GM04503 (cell line): ENCODE measurements at regions not wholly inside any gene's neighbourhood (a gene's known extent, or its start where the extent isn't known, plus 50 kb on each side); places are given as distances from the start of the nearest gene placed in this dataset.
"Not testable (repeated sequence)": the region's sequence is repeated elsewhere in the genome, so short reads cannot be mapped to it uniquely, and the experiment has no call there.

Source experiments
- DNase-seq: peaks from one replicate; pipeline ENCODE4 v3.0.0-alpha.2; 2012; ENCODE audit warnings: low read depth

DNA sequence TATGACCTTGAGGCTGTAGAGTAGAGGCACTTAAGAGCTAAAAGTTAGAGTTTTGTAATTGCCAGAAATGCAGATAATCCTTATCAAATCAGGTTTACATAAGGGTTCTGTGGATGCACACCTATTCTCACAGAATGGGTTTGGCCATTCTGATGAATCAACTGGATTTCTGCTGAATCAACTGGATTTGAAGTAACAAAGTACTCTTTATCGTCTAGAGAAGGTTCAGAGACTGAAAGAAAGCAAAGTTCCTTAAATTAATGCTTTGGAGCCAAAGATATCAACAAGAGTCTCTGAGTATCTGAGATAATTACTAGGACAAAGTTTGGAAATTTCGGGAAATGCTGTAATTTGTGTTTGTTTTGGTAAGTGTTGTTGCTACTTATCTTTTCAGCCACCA is 669.6 kb upstream of the ZNF608 start:
- no peak for DNase-seq

- no peak for DNase-seq
Observed at GRCh38 chr5:125421006-125421405, 674.6 kb upstream of the ZNF608 start.

DNA sequence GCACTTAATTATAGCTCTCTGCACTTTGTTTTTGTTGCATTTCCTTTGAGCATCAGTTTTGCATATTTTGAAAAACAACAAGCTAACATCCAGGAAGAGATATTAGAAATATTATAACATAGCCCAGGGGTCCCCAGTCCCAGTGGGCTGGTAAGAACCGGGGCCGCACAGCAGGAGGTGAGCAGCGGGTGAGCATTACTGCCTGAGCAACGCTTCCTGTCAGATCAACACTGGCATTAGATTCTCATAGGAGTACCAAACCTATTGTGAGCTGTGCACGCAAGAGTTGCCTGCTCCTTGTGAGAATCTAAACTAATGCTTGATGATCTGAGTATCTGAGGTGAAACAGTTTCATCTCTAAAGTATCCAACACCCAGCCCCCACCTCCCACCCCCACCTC is 675.9 kb upstream of the ZNF608 start:
- no peak for DNase-seq

DNA sequence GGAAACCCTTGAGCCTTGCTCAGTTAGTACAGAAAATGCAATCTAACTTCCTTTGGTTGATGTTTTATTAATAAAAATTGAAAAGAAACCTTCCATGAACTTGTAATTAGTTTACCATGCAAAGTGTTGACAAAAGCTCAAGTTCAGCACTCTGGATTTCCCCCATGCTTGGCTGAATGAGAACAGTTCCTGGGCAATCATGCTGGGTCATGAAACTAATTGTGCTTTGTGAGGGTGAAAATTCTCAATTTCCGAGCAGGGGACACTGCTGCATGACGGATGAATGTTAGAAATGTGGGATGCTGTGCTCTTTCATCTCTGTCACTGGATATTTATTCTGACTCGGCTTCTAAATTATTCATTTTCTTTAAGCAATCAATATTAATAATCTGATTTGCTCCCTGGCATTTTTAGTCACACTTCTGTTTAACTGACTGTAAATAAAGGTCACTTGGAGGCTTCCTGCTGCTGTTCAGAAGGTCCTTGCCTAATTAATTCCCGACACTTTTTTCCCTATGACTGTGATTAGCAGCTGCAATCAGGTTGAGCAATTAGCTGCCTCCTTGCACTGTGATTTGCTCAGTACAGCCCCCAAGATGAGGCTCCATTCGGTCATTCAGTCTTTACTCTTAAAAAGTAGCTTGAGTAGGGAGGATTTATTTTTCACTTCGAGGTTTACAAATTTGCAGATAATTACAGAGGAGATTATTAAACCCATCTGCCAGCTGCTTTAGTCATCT is 678.1 kb upstream of the ZNF608 start:
- no peak for DNase-seq

- DNase-seq = no peak
Observed at GRCh38 chr5:125429498-125429897, 683.1 kb upstream of the ZNF608 start.

- no peak for DNase-seq
Observed at GRCh38 chr5:125433457-125433856, 687.0 kb upstream of the ZNF608 start.

GRCh38 chr5:125439243-125439642 is 692.8 kb upstream of the ZNF608 start:
- no peak for DNase-seq

GRCh38 chr5:125440905-125441304 is 694.5 kb upstream of the ZNF608 start:
- DNase-seq = no peak

- no peak for DNase-seq
Observed at GRCh38 chr5:125446986-125447385, 700.5 kb upstream of the ZNF608 start.

GRCh38 chr5:125450771-125451170 is 704.3 kb upstream of the ZNF608 start:
- no peak for DNase-seq

- DNase-seq = no peak
Observed at GRCh38 chr5:125451622-125452021, 705.2 kb upstream of the ZNF608 start.

- no peak for DNase-seq
Observed at GRCh38 chr5:125452991-125453390, 706.6 kb upstream of the ZNF608 start.

GRCh38 chr5:125455041-125455440 is 708.6 kb upstream of the ZNF608 start:
- DNase-seq = no peak

DNA sequence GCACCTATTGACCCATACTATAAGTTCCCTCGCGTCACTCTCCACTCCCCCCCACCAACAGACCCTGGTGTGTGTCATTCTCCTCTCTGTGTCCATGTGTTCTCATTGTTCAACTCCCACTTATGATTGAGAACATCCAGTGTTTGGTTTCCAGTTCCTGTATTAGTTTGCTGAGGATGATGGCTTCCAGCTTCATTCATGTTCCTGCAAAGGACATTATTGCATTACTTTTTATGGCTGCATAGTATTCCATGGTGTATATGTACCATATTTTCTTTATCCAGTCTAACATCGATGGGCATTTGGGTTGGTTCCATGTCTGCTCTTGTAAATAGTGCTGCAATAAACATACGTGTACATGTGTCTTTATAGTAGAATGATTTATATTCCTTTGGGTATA is 709.6 kb upstream of the ZNF608 start:
- DNase-seq = not testable (repeated sequence)

DNA sequence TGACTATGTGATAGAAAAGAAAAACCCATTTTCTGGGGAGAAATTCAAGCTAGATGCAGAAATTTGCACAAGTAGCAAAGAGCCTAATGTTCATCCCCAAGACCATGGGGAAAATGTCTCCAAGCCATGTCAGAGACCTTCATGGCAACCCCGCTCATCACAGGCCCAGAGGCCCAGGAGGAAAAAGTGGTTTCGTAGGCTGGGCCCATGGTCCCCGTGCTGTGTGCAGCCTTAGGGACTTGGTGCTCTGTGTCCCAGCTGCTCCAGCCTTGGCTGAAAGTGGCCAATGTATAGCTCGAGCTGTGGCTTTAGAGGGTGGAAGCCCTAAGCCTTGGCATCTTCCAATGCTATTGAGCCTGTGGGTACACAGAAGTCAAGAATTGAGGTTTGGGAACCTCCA is 711.2 kb upstream of the ZNF608 start:
- DNase-seq = no peak

DNA sequence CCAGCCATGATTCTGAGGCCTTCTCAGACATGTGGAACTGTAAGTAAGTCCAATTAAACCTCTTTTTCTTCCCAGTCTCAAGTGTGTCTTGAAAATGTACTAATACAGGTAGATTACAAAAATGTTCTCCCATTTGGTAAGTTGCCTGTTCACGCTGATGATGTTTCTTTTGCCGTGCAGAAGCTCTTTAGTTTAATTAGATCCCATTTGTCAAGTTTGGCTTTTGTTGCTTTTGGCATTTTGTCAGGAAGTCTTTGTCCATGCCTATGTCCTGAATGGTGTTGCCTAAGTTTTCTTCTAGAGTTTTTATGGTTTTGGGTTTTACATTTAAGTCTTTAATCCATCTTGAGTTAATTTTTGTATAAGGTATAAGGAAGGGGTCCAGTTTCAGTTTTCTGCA is 712.5 kb upstream of the ZNF608 start:
- not testable (repeated sequence) for DNase-seq

DNA sequence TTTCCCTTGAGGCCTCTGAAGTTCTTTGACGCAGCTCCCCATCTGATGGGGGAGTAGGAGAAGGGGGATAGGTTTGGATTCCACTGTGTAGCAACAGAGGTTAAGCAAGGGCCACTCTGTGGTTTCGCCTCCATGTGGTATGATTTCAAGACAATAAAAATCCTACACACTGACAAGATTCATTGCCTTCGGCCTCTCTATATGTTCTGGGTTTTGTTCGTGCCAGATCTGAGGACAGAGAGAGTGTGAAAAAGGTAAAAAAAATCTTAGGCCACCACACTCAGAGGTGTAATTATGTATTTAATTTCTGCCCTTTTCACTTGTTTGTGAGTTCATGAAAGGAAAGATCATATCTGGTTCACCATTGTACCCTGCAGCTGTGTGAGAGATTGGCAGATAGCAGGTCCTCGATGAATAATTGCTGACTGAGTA is 715.2 kb upstream of the ZNF608 start:
- no peak for DNase-seq

GRCh38 chr5:125463466-125464092 is 717.1 kb upstream of the ZNF608 start:
- no peak for DNase-seq

GRCh38 chr5:125464847-125465432 is 718.5 kb upstream of the ZNF608 start:
- no peak for DNase-seq

DNA sequence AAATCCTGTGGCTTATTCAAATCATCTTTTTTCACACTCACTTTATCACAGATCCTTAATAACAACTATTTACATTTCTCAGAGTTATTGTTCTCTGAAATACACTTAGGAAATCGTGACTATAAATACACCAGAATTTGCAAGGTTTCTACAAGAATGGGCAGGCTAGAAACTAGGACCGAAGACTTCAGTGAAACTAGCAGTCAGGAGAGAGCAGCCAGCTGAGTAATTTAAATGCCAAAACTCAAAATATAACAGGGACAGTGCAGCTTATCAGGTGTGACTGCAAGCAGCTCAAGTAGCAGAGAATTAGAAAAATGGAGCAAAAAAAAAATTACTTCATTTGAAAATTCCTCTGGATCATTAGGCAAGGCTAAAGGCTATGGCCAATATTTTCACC is 719.3 kb upstream of the ZNF608 start:
- no peak for DNase-seq

DNA sequence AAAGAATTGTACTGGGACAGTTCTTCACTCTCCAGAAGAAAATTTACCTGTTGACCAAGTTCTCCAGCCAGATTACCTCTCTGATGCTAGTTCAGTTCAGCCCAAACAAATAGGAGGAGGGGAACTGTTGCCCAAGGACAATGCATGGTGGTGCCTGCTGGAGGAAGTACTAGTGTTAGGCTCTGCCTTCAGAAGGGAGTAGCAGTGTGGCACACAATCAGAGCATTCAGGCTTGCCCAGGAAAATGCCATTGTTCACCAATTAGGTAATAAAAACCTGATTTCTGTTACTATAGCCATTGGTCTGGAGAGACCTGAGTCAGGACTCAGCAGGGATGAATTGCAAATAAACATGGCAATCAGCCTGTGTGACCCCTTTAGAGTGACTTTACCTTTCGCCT is 720.8 kb upstream of the ZNF608 start:
- no peak for DNase-seq

GRCh38 chr5:125470280-125470902 is 724.0 kb upstream of the ZNF608 start:
- DNase-seq = no peak
